ENCODE measurements at regions not wholly inside any gene's neighbourhood (a gene's known extent, or its start where the extent isn't known, plus 50 kb on each side); places are given as distances from the start of the nearest gene placed in this dataset.

DNA sequence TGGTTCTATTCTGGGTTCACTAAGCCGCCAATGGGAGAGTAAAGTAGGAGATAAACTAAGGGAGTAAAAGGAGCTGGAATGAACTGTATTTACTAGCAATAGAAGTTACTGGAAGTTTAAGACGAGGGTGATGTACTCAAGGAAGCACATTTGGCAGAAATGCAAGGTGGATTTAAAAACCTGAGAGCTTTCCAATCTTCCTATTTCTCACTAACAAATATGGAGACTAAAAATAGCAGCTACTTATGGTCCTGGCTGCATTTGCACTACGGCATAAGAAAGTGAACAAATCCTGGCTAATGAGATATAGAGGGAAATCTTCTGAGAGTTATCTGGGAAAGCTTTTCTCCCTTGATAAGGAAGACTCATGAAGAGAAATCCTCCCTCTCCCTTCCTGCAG lies 153.4 kb downstream of the TMEM161B start:
- TF ChIP-seq, protein P1, sequence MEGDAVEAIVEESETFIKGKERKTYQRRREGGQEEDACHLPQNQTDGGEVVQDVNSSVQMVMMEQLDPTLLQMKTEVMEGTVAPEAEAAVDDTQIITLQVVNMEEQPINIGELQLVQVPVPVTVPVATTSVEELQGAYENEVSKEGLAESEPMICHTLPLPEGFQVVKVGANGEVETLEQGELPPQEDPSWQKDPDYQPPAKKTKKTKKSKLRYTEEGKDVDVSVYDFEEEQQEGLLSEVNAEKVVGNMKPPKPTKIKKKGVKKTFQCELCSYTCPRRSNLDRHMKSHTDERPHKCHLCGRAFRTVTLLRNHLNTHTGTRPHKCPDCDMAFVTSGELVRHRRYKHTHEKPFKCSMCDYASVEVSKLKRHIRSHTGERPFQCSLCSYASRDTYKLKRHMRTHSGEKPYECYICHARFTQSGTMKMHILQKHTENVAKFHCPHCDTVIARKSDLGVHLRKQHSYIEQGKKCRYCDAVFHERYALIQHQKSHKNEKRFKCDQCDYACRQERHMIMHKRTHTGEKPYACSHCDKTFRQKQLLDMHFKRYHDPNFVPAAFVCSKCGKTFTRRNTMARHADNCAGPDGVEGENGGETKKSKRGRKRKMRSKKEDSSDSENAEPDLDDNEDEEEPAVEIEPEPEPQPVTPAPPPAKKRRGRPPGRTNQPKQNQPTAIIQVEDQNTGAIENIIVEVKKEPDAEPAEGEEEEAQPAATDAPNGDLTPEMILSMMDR (IDR thresholded peaks at IDR 0.05), result no peak
- no peak for TF ChIP-seq EP300 (IDR thresholded peaks at IDR 0.05; ENCODE audit: low read depth)
- no peak for TF ChIP-seq POLR2AphosphoS5 (IDR thresholded peaks at IDR 0.05)
- TF ChIP-seq POLR2A (IDR thresholded peaks at IDR 0.05), result no peak
